HT1080 (cell line): ENCODE measurements at regions not wholly inside any gene's neighbourhood (a gene's known extent, or its start where the extent isn't known, plus 50 kb on each side); places are given as distances from the start of the nearest gene placed in this dataset.
"Not testable (repeated sequence)": the region's sequence is repeated elsewhere in the genome, so short reads cannot be mapped to it uniquely, and the experiment has no call there.

Experiments
- DNase-seq: peaks from one replicate; pipeline ENCODE4 v3.0.0-alpha.2; 2015; ENCODE audit warnings: low read depth

DNA sequence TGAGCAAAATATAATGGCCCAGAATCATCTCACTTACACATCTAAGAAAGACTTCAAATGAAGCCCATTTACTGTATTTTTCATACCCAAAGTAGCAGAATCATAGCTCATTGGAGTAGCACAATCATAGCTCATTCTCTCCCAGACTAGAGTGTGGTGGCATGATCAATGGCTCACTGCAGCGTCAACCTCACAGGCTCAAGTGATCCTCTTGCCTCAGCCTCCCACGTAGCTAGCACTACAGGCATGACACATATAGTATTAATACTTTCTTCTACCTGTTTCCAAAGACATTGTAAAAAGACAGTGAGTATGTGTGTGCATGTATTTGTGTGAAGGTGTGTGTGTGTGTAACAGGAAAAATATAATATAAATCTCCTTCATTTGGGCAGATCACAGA is 1247.9 kb upstream of the ACO1 start:
- no peak for DNase-seq

DNA sequence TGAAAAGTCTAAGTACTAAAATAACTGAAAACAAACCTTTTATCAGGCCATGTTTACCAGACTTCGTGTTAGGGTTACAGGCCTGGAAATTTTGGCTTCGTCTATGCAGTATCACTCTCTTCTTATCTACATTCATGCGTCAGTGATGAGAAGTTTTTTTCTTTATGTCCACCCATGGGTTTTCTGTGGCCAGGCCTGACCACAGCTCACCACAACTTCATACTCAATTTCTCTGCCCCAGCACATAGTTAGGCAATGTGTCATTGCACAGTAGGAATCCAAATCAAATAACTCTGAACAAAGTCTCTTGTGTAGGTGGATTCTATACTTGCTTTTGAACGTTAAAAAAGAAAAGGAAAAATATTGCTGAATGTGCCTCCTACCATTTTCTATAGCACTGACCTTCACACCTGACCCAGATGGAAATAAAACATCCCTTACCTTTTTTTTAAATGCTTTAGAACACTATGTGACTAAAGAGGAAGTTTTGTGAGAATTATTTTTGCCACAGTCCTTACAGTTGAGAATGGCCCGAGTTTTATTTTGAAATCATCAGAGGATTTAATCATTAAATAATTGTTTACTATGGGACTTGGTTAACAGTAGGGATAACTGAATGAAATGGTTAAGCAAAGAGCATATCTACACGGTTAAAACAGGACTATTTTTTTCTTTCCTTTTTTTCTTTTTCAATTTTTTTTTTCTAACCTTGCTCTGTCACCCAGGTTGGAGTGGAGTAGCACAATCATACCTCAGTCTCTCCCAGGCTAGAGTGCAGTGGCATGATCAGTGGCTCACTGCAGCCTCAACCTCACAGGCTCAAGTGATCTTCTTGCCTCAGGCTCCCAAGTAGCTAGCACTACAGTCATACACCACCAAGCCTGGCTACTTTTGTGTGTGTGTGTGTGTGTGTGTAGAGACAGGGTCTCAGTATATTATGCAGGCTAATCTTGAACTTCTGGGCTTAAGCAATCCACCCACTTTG is 1247.0 kb upstream of the ACO1 start:
- peak; percentile 99 for DNase-seq

DNA sequence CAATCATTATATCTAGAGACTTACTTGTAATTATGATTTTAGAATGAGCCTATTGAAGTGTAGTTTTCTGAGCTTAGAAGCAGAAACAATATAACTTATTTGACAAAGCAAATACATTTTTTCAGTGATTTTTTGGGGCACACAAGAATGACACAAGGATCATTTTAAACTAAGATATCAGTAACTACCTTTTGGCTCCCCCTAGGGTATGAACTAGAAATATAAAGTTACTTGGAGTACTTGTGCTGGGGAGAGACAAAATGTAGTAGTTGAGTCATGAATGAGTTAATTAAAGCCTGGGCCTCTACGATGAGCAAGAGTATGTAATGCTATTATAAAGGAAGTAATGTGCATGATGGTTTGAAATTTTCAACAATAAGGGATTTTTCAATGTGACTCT is 1244.1 kb upstream of the ACO1 start:
- DNase-seq: peak; percentile 56

DNA sequence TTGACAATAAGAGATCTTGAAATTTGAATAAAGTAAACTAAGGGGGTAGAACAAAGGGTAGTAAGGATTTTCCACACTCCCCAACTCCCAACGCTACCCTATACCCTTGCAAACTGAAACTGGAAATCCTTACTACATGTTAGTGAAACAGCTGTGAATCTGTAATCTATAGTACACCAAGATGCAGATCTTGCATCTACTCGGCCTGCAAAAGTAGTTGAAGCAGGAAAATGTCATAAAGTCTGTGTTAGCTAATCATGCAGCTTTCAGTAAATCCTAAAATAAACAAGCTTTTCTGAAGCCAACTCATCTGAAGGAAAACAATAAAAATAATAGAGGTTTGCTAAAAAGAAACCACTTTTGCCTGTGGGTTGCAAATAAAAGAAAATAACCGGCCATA is 1242.0 kb upstream of the ACO1 start:
- no peak for DNase-seq

DNA sequence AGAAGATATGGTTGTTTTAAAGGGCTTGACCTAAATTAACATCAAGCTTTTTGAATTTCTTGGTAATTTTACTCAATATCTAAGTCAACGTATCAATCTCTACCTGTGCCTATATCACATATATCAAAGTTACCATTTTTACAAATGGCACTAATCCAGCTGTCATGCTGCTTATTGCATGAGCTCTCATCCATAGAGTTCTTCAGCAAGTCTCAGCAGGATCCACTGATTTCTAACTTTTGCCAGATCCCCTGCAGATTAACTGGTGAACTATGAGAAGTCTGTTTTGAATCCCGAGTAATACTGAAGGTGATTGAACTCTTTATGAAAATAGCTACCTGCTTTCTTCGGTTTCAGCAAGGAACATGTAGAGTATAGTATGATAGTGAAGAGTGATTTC is 1239.8 kb upstream of the ACO1 start:
- no peak for DNase-seq

DNA sequence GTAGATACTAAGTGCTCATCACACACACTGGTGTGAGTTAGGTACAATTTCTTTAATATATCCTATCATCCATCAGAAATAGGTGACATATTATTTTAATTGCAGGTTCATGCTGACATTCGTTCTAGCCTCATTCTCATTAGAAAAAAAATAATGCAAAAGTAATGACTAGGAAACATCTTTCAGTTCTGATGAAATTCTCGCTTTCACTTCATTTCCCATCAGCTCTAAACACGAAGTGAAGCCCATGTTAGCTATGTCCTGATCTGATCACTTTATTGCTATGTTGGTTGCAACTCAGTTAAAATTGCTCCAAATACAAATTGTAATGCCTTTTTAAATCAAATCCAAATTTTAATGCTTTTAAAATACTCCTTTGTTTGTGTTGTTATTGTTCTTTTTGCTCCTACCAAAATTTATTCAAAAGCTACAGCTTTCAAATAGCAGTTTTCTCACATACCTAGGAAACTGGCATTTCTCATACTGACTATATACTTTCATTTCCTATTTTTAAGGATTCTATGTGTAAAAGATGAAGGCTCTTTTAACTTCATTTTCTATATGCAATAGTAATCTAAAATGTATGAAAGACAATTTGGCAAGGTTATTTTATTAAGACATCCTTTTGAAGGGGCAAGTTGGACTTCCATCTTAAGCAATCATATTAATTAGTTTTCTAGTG is 1237.8 kb upstream of the ACO1 start:
- no peak for DNase-seq

DNA sequence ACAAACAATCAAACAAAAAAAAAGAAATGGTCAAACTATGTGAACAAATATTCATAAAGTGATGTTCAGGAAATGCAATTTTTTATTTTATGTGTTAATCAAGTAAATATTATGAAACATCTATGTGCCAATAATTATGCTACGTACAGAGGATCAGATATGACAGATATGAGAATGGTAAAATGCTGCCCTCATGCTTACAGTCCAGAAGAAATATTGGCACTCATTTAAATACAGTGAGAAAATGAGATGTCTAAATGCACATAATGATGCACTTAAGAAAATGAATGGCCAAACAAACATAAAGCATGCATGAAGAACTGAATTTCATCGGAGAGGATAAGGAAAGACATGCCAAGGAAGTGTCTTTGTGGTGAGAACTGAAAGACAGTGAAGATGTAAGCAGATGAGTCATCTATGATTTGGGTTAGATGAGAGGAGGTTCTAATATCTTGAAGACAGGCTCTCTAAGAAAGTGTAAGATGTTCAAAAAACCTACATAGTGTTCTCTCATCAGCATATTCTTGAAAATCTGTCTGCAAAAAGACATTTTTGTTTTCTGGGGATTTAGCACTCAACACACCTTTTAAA is 1231.1 kb upstream of the ACO1 start:
- DNase-seq: peak; percentile 56

DNA sequence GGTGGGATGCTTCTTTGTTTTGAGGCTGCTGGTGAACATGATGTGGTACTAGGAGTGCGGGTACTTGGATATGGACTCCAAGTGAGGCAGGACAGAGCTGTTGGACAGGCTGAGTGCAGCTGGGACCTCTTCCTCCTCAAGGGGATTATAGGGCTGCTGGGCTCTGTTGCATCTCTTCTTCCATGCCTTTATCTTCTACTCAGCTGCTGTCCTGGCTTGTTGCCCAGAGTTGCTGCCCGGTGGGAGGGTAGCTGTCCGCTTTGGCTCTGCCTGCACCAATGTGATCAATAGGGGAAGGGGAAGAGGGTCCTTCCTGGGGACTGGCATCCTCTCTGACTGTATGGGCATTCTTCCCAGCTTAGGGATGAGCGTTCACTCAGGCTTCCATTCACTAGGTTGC is 1217.9 kb upstream of the ACO1 start:
- no peak for DNase-seq

DNA sequence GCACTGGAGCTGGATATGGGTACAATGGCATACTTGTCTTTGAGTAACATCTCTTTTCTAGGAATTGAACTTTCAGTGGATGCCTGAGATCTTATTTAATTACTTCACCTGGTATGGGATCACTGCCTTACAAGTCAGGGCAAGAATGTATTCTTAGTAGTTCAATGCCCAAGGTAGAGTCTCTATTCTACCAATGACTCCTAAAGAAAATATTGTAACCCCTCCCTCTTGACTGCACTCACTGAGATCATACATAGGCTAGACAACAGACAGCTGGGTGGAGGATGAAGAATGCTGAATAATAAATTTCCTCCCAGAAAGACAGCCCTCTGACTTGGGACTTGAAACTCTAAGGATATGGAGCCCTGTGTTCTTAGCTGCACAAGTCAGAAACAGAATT is 1216.3 kb upstream of the ACO1 start:
- peak; percentile 3 for DNase-seq

DNA sequence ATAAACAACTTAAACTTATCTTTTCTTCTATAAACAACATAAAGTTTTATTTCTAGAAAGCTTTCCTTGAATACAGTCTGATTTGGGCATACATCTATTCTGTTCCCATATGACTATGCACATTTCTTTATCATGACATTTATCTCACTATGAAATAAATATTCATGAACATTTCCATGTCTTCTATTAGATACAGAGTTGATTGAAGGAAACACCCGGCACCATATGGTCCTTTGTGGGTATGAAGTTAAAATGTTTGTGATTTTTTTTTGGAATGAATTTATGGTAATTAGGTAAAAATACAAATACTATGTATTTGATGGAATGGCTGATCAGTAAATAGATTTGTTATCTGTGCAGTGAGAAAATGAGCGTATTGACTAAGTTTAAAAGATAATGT is 1209.8 kb upstream of the ACO1 start:
- no peak for DNase-seq

DNA sequence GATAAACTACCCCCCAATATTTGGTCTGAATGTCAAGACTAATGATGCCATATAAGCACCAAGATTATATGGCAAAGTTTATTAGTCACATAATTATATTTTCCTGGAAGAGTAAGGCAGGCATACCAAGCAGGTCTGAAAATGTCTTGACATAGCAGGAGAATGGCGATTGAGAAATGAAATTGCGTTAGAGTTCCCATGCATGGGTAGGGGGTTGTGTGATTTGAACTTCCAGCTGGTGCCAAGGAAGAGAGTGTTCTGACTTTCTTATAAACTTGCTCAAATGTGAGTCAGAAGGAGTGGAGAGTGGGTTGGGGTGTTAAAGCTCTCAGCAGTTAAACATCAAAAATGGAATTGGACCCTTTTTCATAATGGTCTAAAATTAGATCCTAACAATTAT is 1200.6 kb upstream of the ACO1 start:
- no peak for DNase-seq

DNA sequence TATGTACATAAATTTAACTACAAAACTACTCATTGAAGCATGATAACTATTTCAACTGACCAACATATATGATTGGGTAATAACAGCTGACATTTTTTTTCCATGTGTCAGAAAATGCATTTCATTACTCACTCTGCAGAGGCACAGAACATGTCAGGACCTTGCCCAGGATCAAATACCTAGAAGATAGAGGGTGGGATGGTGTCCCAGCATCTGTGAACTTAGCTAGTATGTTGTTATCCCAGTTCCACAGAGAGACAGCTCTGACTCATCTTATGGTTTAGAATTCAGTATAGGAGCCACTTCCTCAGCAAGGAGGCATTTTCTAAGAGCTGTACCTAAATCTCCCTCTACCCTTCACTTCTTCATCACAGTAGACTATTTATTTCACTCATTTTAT is 1198.6 kb upstream of the ACO1 start:
- DNase-seq: peak; percentile 81

DNA sequence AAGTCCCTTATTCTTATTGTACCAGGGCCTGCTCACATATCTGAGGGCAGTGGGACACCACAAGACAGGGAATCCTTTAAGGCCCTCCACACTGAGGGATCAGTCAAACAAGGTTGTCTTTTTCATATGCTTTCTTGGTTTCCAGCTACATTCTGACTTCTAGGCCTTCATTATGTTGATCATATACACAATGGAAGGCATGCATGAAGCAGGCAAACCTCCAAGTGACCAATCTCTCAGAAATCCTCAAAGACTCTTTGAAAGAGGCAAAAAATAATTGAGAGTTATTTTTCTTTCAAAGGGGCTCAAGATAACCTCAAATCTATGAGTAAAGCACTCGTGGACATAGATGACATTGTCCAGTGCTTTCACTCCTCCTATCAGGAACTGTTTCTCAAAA is 1195.9 kb upstream of the ACO1 start:
- DNase-seq: no peak

DNA sequence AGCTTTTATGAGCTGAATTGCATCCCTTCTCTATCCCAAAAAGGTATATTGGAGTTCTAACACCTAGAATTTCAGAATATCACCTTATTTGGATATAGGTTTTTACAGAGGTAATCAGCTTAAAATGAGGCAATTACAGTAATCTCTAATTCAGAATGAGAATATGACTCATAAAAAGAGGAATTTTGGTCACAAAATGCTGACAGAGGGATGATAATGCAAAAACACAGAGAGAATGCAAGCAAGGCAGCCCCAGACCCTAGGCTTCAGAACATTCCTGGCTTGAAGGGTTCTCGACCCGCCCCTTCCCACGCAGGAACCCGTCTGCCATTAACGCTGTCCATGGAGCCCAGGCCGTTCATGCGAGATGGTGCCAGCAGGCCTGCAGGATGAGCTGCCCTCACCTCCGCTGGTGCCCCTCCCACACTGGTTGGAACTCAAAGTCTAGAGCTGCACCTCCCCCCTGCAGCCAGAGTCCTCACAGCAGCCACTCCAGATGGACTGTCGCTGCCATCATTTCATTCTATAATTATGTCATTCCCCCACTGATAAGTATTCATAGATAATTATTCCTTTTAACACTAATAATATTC is 1173.4 kb upstream of the ACO1 start:
- DNase-seq: peak; percentile 5

DNA sequence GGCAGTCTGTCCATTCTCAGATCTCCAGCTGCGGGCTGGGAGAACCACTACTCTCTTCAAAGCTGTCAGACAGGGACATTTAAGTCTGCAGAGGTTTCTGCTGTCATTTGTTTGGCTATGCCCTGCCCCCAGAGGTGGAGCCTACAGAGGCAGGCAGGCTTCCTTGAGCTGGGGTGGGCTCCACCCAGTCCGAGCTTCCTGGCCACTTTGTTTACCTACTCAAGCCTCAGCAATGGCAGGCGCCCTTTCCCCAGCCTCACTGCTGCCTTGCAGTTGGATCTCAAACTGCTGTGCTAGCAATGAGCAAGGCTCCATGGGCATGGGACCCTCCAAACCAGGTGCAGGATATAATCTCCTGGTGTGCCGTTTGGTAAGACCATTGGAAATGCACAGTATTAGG is 1154.5 kb upstream of the ACO1 start:
- DNase-seq: not testable (repeated sequence)

DNA sequence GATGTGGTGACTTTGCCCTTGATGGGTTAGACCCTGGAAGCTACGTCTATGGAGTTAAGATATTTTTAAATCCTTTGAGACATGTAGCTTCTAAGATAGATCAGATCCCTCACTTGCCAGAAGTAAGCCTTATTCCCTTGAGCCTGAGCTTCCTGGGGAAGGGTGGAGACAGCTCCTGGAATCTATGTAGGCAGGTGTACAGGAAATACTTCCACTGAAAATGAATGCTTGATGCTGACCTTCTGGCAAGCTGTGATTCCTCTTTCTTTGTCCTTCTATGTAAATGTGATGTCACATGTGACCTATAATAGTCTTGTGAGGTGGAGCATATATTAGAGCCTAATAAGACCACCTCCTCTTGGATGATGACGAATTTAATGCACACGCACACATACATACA is 1152.0 kb upstream of the ACO1 start:
- no peak for DNase-seq

DNA sequence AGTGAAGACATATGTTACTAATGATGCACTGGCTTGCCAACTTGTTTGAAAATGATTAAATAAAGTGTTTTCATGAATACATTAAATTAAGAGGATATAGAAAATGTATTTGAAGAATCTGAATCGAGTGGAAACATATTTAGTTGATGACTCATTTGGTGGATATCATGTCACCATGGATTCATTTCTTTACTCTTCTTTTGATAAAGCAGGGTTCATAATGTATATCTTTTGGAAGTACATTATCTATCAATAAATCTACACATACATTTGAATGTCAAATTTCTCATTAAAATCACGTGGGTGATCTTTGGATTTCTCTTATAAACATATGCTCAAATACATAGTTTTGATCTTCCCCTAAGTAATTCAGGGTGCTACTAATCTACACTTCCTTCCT is 1148.1 kb upstream of the ACO1 start:
- DNase-seq: no peak

DNA sequence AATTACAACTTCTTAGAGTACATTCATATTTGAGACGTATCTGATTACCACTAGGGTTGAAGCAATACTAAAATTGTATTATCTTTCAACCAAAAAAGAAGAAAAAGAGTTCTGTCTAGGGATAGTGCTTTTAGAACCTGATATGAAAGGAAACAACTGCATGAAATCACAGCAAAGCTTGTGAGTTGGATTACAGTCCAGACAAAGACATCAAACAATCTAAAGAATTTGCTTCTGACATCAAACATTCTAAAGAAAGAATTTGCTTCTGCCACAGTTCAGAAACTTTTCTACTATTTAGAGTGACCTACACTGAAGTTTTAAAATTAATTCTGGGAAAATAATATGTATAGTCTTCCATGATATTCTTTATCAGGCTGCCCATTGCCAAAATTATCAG is 1141.1 kb upstream of the ACO1 start:
- DNase-seq: no peak

DNA sequence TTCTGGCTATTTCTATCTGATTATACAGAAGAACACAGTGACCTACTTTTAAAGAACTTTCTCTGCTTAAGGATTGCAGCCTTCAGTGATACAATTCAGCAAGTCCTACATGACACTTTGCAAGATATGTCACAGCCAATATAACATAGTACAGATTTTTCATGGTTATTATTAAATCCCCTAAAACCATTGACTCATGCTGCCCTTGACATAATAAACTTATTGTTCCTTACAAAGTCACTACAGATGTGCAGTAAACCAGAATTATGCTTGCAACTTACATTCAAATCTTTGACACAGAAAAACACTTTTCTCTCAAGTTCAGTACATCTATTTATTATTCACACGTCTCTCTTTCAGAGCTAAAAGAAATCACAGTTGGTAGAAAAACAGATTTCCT is 1136.3 kb upstream of the ACO1 start:
- DNase-seq: no peak

DNA sequence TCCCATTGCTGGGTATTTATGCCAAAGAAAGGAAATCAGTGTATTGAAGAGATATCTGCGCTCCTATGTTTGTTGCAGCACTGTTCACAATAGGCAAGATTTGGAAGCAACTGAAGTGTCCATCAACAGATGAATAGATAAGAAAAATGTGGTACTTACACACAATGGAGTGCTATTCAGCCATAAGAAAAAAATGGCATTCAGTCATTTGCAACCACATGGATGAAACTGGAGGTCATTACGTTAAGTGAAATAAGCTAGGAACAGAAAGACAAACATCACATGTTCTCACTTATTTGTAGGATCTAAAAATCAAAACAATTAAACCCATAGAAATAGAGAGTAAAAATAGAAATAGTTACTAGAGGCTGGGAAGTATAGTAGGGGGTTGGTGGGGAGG is 1133.1 kb upstream of the ACO1 start:
- no peak for DNase-seq

DNA sequence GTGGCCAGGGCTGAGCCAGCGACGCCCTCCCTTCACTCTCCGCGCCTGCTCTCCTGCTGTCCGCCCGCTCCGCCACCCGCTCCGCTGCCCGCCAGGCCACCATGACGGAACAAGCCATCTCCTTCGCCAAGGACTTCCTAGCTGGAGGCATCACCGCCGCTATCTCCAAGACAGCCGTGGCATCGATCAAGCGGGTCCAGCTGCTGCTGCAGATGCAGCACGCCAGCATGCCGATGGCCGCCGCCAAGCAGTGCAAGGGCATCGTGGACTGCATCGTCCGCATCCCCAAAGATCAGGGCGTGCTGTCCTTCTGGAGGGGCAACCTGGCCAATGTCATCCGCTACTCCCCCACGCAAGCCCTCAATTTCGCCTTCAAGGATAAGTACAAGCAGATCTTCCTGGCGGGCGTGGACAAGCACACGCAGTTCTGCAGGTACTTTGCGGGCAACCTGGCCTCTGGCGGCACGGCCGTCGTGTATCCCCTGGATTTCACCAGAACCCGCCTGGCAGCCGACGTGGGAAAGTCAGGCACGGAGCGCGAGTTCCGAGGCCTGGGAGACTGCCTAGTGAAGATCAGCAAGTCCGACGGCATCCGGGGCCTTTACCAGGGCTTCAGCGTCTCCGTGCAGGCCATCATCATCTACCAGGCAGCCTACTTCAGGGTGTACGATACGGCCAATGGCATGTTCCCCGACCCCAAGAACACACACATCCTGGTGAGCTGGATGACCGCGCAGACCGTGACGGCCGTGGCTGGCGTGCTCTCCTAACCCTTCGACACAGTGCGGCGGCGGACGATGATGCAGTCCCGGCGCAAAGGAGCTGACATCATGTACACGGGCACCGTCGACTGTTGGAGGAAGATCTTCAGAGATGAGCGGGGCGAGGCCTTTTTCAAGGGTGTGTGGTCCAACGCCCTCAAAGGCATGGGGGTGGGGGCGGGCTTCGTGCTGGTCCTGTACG is 1130.4 kb upstream of the ACO1 start:
- DNase-seq: no peak
